ENCODE measurements at regions not wholly inside any gene's neighbourhood (a gene's known extent, or its start where the extent isn't known, plus 50 kb on each side); places are given as distances from the start of the nearest gene placed in this dataset.

DNA sequence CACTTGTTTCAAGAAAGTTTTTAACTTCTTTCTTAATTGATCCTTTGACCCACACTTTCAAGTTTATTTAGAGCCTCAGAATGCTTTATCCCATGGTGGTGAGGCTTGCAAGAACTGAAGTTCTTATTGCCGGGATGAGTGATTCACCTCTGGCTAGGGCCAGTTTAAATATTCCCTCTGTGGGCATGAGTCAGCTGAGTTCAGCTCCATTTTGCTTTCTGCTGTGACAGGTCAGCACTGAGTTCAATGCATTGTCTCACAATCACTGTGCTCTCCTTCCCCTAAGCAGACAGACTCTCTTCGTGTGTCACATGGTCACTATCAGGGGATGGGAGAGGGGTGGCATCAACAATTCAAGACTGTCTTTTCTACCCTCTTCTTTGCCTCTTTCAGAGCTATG lies 514.6 kb upstream of the FBXO33 start:
- DNase-seq: no peak

DNA sequence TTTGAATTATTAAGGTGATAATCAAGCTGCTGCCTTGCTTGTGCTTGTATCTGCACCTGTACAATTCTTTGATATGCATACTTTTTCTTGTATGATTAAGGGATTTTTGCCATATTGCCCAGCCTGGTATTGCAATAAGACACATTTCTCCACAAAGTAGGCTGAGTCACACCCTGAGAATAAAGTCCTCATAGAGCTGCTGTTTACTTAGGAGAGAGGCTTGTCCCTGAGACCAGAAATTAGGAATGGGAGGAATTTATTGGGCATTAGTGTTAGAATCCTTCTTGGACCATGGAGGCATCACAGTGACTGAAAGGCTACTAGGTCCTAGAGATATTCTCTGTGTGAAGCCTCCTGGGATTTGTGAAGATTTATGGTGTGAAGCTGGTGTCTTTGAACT lies 506.8 kb upstream of the FBXO33 start:
- no peak for DNase-seq

DNA sequence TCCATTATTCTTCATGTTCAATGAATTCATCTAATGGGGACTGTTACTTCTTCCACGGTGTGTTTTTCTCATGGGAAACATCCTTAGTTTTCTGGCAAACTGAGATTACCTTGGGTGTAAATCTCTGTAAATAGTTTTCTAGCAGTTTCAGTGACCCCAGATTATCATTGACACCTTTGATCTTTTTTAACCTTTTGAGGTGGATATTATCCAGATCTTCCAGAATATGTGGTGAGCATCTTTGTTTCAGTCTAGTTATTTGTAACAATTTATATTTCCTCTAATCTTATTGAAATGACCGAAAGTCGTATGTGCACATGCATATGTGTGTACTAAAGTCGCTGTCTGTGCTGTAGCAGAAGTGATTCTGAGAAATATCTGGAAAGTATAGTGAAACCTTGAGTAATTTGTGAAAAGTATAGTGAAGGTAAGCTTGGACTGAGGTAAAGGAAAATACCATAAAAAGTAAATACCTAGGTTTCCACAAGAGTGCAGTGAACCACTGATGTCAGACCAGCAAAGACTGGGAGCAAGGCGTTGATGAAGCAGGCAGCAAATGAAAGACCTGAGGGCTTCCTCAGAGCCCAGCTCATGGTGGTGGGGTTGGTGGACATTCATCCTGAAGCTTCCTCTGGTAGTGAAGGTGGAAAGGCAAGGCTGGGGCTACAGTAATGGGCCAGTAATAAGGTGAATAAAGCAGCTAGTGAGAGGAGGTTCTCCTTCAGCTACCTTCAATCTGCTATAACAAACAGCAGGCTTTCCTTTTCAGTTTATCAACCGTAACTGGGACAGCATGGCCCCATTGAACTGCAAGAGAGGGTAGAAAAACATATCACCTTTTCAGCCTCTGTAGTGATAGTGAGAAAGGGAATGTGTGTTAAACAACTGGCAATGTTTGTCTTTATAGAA lies 480.2 kb upstream of the FBXO33 start:
- DNase-seq: no peak

DNA sequence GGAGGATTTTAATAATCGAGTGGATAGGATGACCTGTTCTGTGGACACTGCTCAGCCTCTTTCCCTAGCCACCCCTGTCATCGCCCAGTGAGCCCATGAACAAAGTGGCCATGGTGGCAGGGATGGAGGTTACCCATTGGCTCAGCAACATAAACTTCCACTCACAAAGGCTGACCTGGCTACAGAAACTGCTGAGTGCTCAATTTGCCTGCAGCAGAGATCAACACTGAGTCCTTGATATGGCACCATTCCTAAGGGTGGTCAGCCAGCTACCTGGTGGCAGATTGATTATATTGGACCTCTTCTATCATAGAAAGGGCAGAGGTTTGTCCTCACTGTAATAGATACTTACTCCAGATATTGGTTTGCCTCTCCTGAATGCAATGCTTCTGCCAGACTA lies 465.4 kb upstream of the FBXO33 start:
- DNase-seq: no peak

DNA sequence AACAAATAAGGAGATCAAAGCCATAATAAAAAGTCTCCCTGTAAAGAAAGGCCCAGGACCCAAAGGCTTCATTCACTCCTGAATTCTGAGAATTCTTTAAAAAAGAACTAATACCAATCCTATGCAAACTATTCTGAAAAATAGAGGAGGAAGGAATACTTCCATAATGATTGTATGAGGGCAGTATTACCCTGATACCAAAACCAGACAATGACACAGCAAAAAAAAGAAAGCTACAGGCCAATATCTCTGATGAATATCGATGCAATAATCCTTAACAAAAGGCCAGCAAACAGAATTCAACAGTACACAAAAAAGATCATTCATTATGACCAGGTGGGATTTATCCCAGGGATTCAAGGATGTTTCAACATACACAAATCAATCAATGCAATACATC lies 457.8 kb upstream of the FBXO33 start:
- no peak for DNase-seq

DNA sequence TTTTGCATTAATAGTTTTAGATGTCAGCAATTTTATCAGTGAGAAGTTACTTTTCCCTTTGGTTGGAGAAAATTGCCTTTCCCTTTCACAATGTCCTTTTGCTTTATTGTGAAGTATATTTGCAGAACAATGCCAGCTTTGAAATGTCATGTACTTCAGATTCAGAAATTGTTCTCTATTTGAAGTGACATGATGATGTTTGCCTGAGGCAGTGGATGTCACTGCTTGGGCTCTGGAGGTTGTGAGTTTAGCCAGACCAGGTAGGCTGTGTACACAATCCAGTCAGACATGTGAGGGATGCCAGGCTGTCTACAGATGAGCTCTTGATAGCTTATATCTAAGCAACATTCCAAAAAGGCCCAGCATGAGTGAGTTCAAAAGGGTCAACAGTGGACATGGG lies 451.9 kb upstream of the FBXO33 start:
- no peak for DNase-seq

DNA sequence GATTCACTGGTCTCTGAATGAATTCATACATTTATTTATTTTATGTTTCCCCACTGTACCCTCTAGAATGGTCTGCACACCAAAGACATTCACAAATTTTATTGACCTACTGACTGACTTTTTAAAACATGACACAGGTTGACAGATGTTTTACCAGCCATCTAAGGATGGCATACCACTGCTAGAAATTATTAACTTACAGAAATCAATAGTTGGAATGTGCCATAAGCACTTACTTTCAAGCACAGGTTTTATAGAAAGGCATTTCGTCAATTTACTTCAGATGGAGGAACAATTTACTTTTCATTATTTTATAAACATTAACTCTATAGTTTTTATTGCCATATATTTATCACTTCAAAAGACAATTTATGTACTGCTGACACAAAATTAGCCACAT lies 448.7 kb upstream of the FBXO33 start:
- DNase-seq: no peak

DNA sequence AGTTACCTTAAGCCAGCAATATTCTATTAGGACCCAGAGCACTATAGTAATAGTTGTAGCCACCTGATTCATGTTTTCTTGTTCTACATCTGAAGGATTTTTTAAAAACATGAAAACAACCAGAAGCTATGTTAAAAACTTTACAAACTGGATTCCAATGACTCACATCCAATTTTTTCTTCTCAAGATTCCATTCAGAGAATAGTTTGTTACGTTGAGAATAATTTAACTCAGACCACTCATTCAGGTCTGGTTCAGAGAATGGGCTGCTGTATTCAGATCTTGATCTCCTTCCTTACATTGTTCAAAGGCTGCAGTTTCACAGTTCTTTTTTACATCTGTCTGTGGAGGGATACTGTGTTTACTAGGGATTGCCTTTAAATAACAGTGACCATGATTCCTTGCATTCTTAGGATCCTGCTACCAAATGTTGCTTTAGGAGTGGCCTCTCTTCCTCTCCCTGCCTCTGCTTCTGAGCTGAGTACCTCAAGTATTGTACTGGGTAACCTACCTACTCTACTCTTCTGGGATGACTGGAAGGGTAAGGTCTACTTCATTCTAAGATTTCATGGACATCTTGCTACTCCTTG lies 448.0 kb upstream of the FBXO33 start:
- DNase-seq: no peak

DNA sequence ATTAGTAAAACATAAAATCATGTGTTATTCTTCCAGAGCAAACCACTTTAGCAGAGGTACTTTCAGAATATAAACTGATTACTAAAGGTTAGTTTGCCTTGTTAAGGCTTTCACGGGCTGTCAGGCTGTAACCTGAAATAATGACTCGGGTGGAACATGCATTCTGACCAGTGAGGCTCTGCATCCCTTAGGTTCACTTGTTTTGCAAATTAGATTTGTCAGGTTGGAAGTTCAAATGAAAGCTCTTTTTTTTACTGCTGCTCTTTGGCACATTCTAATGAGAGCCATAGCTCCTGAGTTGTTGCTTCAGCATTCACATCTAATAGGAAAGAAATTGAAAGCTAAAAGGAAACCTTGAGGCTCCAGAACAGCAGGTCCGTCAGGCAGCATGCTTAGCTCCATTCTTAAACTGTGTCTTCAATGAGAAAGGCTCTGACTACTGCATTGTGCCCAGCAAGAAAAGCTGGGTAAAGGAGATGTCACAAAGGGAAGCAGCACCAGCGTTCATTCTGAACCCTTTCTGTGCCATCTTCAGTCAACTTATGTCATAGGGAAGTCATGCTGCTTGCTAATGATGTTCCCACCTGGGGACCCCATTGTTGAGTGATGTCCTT lies 445.5 kb upstream of the FBXO33 start:
- DNase-seq: no peak

DNA sequence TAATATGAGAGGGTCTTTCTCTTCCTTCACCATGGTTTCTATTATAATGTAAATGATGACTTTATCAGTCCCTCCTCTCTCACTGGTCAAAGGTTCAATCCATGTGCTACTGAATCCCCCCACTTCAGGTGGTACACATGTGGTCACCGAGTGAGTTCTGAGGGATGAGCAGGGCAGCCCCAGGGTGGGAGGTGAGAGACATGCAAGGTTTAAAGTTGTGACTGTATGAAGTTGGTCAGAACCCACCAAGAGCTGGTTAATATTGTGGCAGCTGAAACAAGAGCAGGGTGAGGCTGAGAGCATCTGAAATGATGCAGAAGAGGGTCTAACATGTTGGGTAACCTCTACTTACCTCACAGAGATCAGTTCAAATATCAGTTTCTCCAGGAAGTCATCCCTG lies 444.7 kb upstream of the FBXO33 start:
- no peak for DNase-seq

DNA sequence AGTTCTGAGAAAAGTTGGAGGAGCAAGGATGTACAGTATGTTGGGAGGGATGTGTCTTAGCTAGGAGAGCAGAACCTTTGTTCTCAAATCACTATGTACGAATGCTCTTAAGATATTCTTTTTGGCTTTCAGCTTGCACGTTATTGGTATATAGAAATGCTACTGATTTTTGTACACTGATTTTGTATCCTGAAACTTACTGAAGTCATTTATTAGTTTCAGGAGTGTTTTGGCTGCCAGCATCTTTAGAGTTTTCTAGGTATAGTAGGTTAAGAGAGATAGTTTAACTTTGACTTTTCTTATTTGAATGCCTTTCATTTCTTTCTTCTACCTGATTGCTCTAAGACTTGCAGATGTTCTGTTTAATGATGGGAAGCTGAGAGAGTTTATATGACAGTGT lies 442.8 kb upstream of the FBXO33 start:
- DNase-seq: no peak

DNA sequence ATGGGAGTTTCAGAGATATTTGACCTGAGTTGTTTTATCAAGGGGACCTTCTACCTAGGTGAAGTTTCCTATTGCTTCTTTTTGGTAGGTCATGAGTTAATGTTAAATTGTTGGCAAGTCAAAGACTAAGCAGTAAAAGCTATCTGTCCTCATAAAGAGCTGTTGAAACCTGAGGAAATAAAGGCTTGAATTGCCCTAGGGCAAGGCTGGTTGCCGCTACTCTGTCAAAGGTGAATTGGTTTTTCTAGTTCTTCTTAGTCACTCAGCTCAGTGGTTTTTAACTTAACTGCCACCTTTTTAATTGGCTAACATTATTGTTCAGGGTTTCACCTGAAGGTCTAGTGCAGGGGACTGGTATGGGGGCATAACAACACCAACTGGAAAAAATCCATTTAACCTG lies 441.6 kb upstream of the FBXO33 start:
- DNase-seq: no peak

DNA sequence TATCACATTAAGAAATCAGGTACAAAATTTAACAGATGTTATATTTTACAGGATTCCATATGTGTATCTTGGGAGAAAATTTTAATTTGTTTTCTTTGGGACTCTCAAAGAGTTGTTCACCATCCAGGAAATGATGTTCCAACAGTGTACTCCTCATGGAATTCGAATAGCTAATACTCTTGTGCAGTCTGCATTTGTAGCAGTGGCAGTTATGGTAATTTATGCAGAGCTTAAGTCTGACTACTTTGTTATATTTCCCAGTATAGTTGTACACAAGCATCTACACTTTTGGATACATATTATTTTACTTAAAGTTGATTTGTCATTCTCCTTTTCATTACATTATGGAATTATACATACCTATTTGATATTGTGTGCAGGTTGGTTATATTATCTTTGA lies 436.7 kb upstream of the FBXO33 start:
- DNase-seq: no peak

DNA sequence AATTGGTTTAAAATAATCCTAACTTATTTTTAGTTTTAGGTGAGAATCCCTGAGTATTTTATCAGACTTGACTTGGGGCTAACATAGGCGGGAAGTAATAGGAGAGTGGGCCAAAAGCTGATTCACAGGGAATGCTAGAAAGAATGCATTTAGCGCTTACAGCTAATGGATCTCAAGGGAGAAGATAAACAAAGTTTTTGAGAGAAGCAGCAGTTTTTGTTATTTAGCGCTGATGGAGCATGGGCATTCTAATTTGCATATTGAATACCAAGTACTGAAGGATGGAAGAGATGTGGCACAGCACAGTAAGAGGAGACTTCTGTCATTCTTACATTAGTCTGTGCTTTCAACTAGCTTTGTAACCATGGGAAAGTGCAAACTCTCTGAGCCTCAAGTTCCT lies 436.0 kb upstream of the FBXO33 start:
- no peak for DNase-seq

DNA sequence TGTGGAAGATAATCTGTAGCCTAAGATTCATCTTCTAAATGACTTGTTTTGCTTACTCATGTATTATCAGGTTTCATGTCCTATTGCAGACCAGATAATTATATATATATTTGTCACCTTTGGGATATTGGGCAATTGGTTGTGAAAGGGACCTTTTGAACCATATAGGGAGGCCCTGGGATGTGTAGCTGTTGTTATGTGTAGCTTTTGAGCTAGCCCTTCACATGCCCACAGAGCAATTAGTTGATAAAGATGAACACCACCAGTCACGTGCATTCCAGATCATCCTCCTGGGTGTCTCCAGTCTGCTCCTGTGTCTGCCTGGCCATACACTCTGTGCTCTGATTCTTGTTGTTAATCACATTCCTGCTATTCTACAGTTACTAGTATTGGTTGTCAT lies 431.2 kb upstream of the FBXO33 start:
- DNase-seq: no peak

DNA sequence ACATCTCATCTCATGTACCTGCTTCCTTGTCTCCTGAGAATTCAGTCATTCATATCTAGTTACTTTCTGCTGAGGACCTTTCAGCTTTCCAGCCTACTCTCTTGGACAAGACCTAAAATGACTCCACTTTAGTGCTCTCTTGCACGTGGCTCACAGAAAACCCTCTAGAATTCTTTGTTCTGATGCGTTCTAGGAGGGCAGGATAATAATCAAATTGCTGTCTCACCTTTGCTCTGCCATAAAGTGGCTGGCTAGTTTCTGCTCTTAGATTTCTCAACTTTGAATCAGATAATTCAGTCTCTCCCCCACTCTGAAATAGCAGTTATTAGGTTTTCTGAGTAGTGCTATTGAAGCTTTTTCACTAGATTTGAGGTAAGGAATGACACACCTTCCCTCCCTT lies 429.5 kb upstream of the FBXO33 start:
- no peak for DNase-seq

DNA sequence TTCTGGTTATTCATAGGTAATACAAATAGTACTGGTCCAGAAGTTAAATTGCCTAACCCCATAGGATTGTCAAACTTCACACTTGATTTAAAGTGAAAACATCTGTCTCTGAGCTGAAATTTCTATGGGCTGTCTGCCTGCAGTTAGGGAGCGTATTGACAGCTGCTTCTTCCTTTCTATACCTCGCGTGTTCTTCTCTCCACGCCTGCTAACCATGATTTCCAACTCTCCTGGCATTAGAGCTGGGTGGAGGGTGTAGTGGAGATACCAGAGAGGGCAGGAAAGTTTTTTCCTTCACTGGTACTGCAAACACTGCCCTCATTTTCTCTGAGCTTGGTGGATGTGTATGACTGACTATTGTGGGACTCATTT lies 429.0 kb upstream of the FBXO33 start:
- no peak for DNase-seq

DNA sequence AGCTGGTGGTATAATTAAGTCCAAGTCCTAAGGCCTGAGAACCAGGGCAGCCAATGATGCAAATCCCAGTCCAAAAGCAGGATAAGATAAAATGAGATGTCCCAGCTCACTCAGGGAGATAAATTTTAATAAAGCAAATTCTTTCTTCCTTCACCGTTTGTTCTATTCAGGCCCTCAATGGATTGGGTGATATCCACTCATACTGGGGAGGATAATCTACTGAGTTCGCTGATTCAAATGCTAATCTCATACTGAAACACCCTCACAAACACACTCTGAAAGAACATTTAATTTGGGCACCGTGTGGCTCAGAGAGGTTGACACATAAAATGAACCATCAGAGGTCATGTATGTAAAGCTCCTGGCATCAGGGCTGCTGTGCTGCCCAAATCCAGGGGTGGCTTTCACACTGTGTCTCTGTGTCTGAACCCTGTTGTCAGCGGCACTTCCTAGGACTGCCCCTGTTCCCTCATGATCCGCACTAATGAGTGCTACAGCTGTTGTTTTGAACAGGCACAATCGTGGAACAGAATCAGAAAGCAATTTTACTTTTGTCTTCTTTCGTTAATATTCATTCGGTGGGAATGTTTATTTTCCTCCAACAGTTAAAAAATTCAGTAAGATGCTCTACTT lies 428.5 kb upstream of the FBXO33 start:
- no peak for DNase-seq

DNA sequence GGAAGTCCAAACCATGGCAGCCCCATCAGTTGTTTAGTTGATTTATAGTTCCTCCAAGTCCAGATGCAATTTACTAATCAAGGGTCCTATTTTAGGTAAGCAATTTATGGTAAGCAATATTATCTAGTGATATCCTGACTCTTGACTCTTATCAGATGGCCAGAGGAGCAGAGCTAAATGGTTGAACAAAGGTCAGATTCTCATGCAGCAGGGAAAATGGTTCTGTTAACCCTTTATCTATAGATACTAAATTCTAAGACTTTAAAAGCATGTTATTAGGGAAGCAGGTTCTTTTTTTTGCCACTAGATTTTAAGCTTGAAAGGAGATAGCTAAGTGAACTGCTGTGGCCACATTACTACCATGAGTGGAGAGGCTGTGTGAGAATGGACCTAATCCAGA lies 427.1 kb upstream of the FBXO33 start:
- no peak for DNase-seq

DNA sequence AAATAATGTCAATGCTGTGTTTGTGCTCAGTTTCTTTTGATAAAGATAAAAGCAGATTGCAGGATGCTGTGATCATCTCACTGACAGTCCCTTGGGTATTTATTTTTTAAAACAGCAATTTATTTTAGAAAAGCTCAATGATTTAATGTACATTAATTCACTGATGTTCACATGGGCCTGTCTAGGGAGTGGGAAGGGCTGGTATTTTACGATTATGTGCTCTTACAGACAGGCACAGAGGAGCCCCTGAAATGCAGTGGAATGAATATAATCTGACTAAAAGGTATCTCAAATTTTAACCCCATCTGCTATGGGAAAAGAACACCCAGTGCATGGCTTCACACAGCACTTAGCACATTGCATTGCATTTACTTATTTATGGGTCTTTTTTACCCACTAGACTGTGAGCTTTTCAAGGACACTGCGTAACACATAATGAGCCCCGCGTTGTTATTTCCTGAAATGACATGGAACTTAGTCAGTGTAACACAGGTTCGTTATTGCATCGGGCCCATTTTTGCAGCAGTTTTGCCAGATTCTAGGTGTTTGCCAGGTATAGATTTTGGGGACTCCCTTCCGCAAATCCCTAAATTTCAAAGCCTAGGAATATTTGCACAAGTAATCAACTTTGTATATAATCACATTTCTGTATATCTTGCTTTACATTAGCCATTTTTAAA lies 425.3 kb upstream of the FBXO33 start:
- no peak for DNase-seq

DNA sequence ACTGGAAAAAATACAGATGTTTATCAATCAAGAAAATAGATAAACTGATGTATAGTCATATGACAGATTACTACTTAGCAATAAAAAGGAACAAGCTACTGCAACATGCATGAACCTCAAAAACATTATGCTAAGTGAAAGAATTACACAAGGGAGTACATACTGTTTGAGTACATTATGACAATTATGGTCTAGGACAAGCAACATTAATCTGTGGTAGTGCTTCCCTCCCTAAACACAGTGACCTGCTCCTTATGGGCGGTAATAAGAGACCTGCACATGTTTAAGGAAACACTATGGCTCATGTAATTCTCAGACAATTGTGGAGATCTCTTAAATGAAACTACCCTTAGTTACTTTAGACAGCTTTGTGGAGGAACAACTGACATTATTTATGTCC lies 421.2 kb upstream of the FBXO33 start:
- DNase-seq: no peak

DNA sequence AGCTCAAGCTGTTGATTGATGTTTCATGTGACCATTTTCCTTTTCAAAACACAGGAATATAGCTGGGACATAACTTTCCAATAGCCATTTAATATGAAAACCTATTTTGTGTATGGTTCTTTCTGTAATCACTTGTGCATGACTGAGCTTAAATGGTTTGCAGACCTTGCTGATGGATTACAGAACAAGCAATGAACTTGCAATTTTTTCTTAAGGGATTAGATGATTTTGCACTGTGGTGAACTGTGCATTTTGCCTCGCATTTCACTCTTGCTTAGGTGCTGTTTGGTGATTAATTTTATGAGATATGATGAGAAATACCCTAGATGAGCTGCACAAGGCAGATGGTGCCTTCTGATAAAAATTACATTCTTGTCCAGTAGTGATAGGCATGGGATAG lies 419.0 kb upstream of the FBXO33 start:
- DNase-seq: no peak

DNA sequence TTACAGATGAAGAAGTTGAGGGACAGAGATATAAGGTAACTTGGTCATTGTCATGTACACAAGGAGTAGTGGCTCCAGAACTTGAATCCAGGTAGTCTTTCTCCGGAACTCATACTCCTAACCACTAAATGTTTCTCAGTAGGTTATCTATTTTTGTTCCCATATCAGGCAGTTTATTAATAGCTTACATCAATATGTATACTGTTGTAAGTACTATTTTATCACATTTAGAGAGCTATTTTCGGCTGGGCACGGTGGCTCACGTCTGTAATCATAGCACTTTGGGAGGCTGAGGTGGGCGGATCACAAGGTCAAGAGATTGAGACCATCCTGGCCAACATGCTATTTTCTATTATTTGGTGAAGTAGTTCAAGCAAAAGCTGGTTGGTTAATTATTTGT lies 415.6 kb upstream of the FBXO33 start:
- no peak for DNase-seq

Measured in NCI-H2227 treated with DMSO at 0.1 percent for 48 hours (cell line).